H1 (cell line): ENCODE measurements at regions not wholly inside any gene's neighbourhood (a gene's known extent, or its start where the extent isn't known, plus 50 kb on each side); places are given as distances from the start of the nearest gene placed in this dataset.

Experiments used
- CTCF ChIA-PET: fragments of 300-600 bp; sonication (Branson Sonifier 250); formaldehyde crosslinking; loops from one replicate; lab custom pipeline; 2021; ENCODE audit not compliant: partially characterized antibody; lab: Charles Lee
- POLR2A ChIA-PET: fragments of 300-600 bp; sonication (Branson Sonifier 250); formaldehyde crosslinking; loops from one replicate; lab custom pipeline; 2021; ENCODE audit warnings: inconsistent platforms; ENCODE audit not compliant: partially characterized antibody; lab: Charles Lee
- DNase-seq, 2 experiments: peaks; one replicate each; pipeline versions ENCODE4 v3.0.0 to v3.0.0-alpha.2; 2010 to 2022; ENCODE audit warnings: low spot score in 2 of 2, low read depth in 1 of 2, mixed read lengths in 1 of 2
- FAIRE-seq: peaks from 2 replicates; lab custom pipeline; 2011; peaks lifted over from hg19 to GRCh38; lab: Jason Lieb, UNC
- H2AFZ ChIP-seq: 2 replicates; pipeline ENCODE4 v1.8.1; 2012; ENCODE audit warnings: low read length, inconsistent platforms
- H2AK5ac ChIP-seq: 2 replicates; pipeline ENCODE4 v1.6.1; 2013; ENCODE audit warnings: low read depth, low read length
- H2BK120ac ChIP-seq: replicated peaks from 2 replicates; pipeline ENCODE3; 2013; ENCODE audit warnings: low read depth, low read length, inconsistent platforms
- H2BK12ac ChIP-seq: 2 replicates; pipeline ENCODE4 v1.6.1; 2013; ENCODE audit warnings: low read depth, low read length
- H2BK15ac ChIP-seq: 2 replicates; pipeline ENCODE4 v1.6.1; 2013; ENCODE audit warnings: low read length
- H2BK20ac ChIP-seq: 2 replicates; pipeline ENCODE4 v1.6.1; 2013; ENCODE audit warnings: low read length
- H2BK5ac ChIP-seq: 2 replicates; pipeline ENCODE4 v1.6.1; 2013; ENCODE audit warnings: low read depth, low read length
- H3K14ac ChIP-seq: 2 replicates; pipeline ENCODE4 v1.6.1; 2013; ENCODE audit warnings: inconsistent platforms; ENCODE audit not compliant: insufficient read length
- H3K18ac ChIP-seq: 2 replicates; pipeline ENCODE4 v1.6.1; 2013; ENCODE audit warnings: low read length; ENCODE audit errors: extremely low read depth
- H3K23ac ChIP-seq: 2 replicates; pipeline ENCODE4 v1.6.1; 2013; ENCODE audit warnings: inconsistent platforms; ENCODE audit not compliant: insufficient read length
- H3K23me2 ChIP-seq: 2 replicates; pipeline ENCODE4 v1.6.1; 2013; ENCODE audit warnings: low read depth, low read length
- H3K27ac ChIP-seq: 2 replicates; pipeline ENCODE4 v1.6.1; 2011; ENCODE audit warnings: low read depth, low read length, inconsistent platforms
- H3K27me3 ChIP-seq, 4 experiments: replicated peaks in 1 of 4; 1 replicate in 1 of 4; 2 replicates in 3 of 4; pipeline versions ENCODE4 v1.6.1 to v1.8.1; 2011 to 2013; ENCODE audit warnings: low read length in 3 of 4, mild to moderate bottlenecking in 3 of 4, inconsistent platforms in 2 of 4, mixed read lengths in 2 of 4, moderate library complexity in 1 of 4; ENCODE audit not compliant: control insufficient read depth in 3 of 4, insufficient read depth in 3 of 4; ENCODE audit errors: extremely low read depth in 1 of 4
- H3K36me3 ChIP-seq, 4 experiments: 2 replicates each; pipeline versions ENCODE4 v1.6.1 to v1.8.1; 2011 to 2013; ENCODE audit warnings: mild to moderate bottlenecking in 4 of 4, low read length in 3 of 4, moderate library complexity in 2 of 4, control low read depth in 1 of 4, inconsistent platforms in 1 of 4; ENCODE audit not compliant: insufficient read depth in 4 of 4, control insufficient read depth in 2 of 4
- H3K4ac ChIP-seq: replicated peaks from 2 replicates; pipeline ENCODE3; 2013; ENCODE audit warnings: low read length, low read depth, mixed read lengths, inconsistent platforms; ENCODE audit not compliant: insufficient read length
- H3K4me1 ChIP-seq, 4 experiments: replicated peaks in 1 of 4; 1 replicate in 1 of 4; 2 replicates in 3 of 4; pipeline versions ENCODE4 v1.6.1 to v1.8.1; 2011 to 2013; ENCODE audit warnings: low read length in 3 of 4, inconsistent platforms in 2 of 4, mixed read lengths in 1 of 4; ENCODE audit not compliant: insufficient read depth in 4 of 4, control insufficient read depth in 3 of 4
- H3K4me2 ChIP-seq, 2 experiments: 2 replicates each; pipeline versions ENCODE4 v1.6.1 to v1.8.1; 2011 to 2013; ENCODE audit warnings: low read depth in 2 of 2, low read length in 2 of 2, control low read depth in 1 of 2, inconsistent platforms in 1 of 2, mild to moderate bottlenecking in 1 of 2; ENCODE audit not compliant: insufficient read depth in 1 of 2
- H3K4me3 ChIP-seq, 4 experiments: fragments of 200-600, 300-600 bp in 1 of 4; sonication (generic), shearing (Covaris generic), sonication (Bioruptor Twin) in 1 of 4; 2 replicates each; pipeline versions ENCODE4 v1.5.1 to v1.8.1; 2011 to 2016; ENCODE audit warnings: low read length in 4 of 4, low read depth in 3 of 4, control low read depth in 2 of 4, inconsistent platforms in 2 of 4, mild to moderate bottlenecking in 2 of 4, mixed read lengths in 1 of 4, moderate library complexity in 1 of 4; ENCODE audit not compliant: insufficient read depth in 2 of 4; ENCODE audit errors: extremely low read depth in 1 of 4
- H3K56ac ChIP-seq: replicated peaks from 2 replicates; pipeline ENCODE3; 2013; ENCODE audit warnings: low read depth, mild to moderate bottlenecking, mixed read lengths, low read length, inconsistent platforms; ENCODE audit not compliant: insufficient read length
- H3K79me1 ChIP-seq: 2 replicates; pipeline ENCODE4 v1.6.1; 2013; ENCODE audit warnings: low read depth, low read length, control low read depth
- H3K79me2 ChIP-seq, 2 experiments: 2 replicates each; pipeline versions ENCODE4 v1.6.1 to v1.8.1; 2012 to 2013; ENCODE audit warnings: low read length in 2 of 2, mild to moderate bottlenecking in 2 of 2, inconsistent platforms in 1 of 2; ENCODE audit not compliant: insufficient read depth in 2 of 2, control insufficient read depth in 1 of 2
- H3K9ac ChIP-seq, 4 experiments: replicated peaks in 1 of 4; 1 replicate in 1 of 4; 2 replicates in 3 of 4; pipeline versions ENCODE4 v1.6.1 to v1.8.1; 2011 to 2013; ENCODE audit warnings: low read depth in 3 of 4, low read length in 3 of 4, control low read depth in 2 of 4, mild to moderate bottlenecking in 2 of 4, moderate library complexity in 2 of 4, inconsistent platforms in 1 of 4; ENCODE audit errors: extremely low read depth in 1 of 4
- H3K9me3 ChIP-seq, 2 experiments: 2 replicates each; pipeline versions ENCODE4 v1.6.1 to v1.8.1; 2012 to 2013; ENCODE audit warnings: mild to moderate bottlenecking in 2 of 2, moderate library complexity in 2 of 2, control low read depth in 1 of 2, inconsistent platforms in 1 of 2, low read depth in 1 of 2, low read length in 1 of 2, mixed read lengths in 1 of 2; ENCODE audit not compliant: insufficient read depth in 2 of 2
- H4K20me1 ChIP-seq, 2 experiments: replicated peaks in 1 of 2; 2 replicates each; pipeline versions ENCODE3 to v1.8.1; 2011 to 2013; ENCODE audit warnings: inconsistent platforms in 2 of 2, low read length in 2 of 2, mild to moderate bottlenecking in 1 of 2; ENCODE audit not compliant: insufficient read depth in 2 of 2, control insufficient read depth in 1 of 2
- H4K5ac ChIP-seq: 2 replicates; pipeline ENCODE4 v1.6.1; 2013; ENCODE audit warnings: low read length, low read depth, mixed read lengths, inconsistent platforms; ENCODE audit not compliant: insufficient read length
- H4K8ac ChIP-seq: 2 replicates; pipeline ENCODE4 v1.8.0; 2013; ENCODE audit warnings: mild to moderate bottlenecking, moderate library complexity, low read length, inconsistent platforms; ENCODE audit not compliant: insufficient read depth; ENCODE audit errors: extremely low read depth
- H4K91ac ChIP-seq: replicated peaks from 2 replicates; pipeline ENCODE3; 2013; ENCODE audit warnings: low read length, mixed read lengths, inconsistent platforms; ENCODE audit not compliant: insufficient read length
- CBX8 ChIP-seq: fragments of 300-800, 300-1000 bp; sonication (generic); IDR thresholded peaks from 2 replicates; pipeline ENCODE4 v1.7.1; 2016; ENCODE audit warnings: low read depth, low read length, borderline replicate concordance
- CEBPB ChIP-seq: IDR thresholded peaks from 2 replicates; pipeline ENCODE4 v1.6.1; 2012; ENCODE audit warnings: low read depth, low read length
- POLR2AphosphoS5 ChIP-seq: IDR thresholded peaks from 2 replicates; pipeline ENCODE4 v1.6.1; 2011; ENCODE audit warnings: low read depth, low read length
- WGBS, 2 experiments: shearing (Covaris generic) in 1 of 2; methylation state at CpG; one replicate each; pipeline versions ENCODE4 v1.1.6 to v1.1.7; 2013 to 2015; ENCODE audit warnings: low lambda C conversion rate in 2 of 2, mixed read lengths in 2 of 2, inconsistent platforms in 1 of 2, low coverage in 1 of 2, missing lambda C conversion rate in 1 of 2; ENCODE audit not compliant: insufficient replicate concordance in 2 of 2, insufficient coverage in 1 of 2, insufficient read length in 1 of 2; ENCODE audit errors: extremely low coverage in 1 of 2, missing lambda C conversion rate in 1 of 2; 5-methylcytosine and 5-hydroxymethylcytosine counted together

DNA sequence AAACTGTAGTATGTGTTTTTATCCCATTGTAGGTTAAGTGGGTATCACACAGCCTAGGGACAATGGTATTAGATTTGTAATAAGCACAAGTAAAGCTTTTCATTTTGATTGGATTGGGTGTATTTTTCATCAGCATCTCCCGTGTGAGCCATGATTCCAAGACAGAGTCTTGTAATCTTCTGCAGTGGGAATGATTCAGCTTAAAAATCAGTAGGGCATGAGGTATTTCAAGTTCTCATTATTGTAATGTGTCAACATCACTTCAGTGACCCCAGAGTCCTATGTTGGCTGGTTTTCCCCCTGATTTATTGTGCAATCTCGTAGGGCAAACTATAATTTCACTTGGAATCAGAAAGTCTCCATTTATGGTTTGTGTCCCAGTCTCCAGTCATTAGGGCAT, 833.2 kb upstream of the RBFOX1 start:
- no peak for DNase-seq
- Histone ChIP-seq H2AK5ac (no peak overlapping the region), H2BK5ac (no peak overlapping the region), H3K36me3 (no peaks in the 10 kb centered on the region), H3K18ac (no peak overlapping the region), H2AFZ (no peak overlapping the region), H4K91ac (no peak overlapping the region), H3K4me2 (no peak overlapping the region), H3K14ac (no peak overlapping the region), H3K27me3 (no peaks in the 10 kb centered on the region), H3K79me1 (no peaks in the 10 kb centered on the region), H3K9me3 (no peaks in the 10 kb centered on the region), H3K79me2 (no peaks in the 10 kb centered on the region), H4K5ac (no peak overlapping the region), H3K9ac (no peak overlapping the region), H2BK15ac (no peak overlapping the region), H4K20me1 (no peaks in the 10 kb centered on the region), H3K23me2 (no peaks in the 10 kb centered on the region), H3K27ac (no peak overlapping the region), H2BK120ac (no peak overlapping the region), H3K4me1 (peaks cover 0 to 4% (median 0%) of the 10 kb centered on the region in 4 experiments; a peak in 1 of 7 replicates), H3K56ac (no peak overlapping the region), H2BK20ac (no peak overlapping the region), H3K23ac (no peak overlapping the region), H2BK12ac (no peak overlapping the region), H3K4me3 (no peak overlapping the region), H3K4ac (no peak overlapping the region), H4K8ac (no peak overlapping the region)
- ChIA-PET CTCF (interaction anchor here (0.6 kb wide), 1 partner anchor 1003 kb away, joined by 6 read pairs; no protein-coding TSS in a partner anchor), POLR2A (no interaction called here)
- no peak for FAIRE-seq
- 86% methylated on average over 2 of the region's 2 CpGs; no CpG with 5 or more reads in 1 of the 2 experiments for WGBS, 2 experiments
- 0 out of 2 replicates have a peak, but pooled peaks have one; percentile 4 for TF ChIP-seq CEBPB
- no peak for TF ChIP-seq POLR2AphosphoS5
- no peak for TF ChIP-seq CBX8
